A172 (cell line): ENCODE measurements at regions not wholly inside any gene's neighbourhood (a gene's known extent, or its start where the extent isn't known, plus 50 kb on each side); places are given as distances from the start of the nearest gene placed in this dataset.

Experiments
- DNase-seq: peaks from one replicate; pipeline ENCODE4 v3.0.0-alpha.2; 2015; ENCODE audit warnings: low spot score

DNA sequence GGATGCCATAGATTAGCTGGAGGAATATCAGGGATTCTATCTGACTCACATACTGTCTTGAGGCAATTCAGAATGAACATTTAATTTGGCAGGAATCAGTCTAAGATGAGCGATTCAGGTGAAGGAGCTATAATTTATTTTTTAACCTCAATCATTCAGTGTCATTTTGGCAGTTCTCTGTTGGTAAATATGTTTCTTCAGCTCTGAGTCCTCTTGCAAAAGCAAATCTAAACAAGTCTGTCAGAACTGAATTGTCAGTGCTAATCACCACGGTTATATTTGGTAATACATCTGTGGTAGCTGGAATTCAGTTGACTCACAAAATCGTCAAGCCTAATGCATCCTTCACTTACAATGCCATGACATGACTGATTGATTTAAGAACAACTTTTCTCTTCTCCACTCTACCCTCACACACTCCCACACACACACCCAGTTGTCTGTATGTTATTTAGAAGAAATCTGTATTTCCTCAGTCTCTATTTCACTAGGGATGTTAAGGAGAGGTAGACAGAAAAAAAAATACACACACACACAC is 516.6 kb upstream of the NXPH2 start:
- DNase-seq: no peak

DNA sequence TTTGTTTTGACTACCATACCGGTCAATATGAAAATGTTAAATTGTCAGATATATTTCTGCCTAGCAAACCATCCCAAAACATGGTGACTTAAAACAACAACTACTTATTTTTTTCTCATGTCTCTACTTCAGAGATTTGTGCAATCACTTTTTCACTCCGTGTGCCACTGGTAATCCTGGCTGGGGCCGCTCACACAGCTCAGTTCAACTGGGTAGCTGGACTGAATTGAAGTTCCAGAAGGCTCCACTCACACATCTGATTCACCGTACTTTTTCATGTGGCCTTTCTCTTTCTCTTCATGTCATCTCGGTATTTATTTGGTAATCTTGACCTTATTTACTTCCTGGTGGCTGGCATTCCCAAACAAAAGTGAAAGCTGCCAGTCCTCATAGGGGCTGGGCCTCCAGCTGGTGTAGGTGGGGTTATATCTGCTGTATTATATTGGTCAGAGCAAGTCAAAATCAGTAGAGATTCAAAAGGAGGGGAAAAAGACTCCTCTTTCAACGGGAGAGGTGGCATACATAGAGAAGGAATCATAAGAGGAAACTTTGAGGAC is 513.9 kb upstream of the NXPH2 start:
- no peak for DNase-seq

DNA sequence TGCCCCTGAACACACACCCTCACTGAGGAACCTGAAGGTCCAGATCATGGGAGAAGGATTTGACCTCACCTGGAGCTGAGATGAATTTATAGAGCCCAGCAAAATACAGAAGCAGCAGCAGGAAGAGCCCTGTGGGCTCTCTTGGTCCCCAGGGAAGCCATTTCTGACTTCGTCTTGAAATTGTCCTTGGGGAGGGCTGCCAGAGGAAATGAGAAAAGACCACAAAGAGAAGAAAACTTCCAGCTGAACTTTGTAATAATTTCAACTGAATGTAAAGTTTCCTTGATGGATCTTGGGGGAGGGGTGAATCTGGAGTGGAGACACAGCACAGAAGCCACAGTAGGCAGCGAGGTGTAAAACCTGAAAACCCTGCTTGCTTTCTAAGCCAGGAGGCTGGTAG is 500.9 kb upstream of the NXPH2 start:
- DNase-seq: no peak

DNA sequence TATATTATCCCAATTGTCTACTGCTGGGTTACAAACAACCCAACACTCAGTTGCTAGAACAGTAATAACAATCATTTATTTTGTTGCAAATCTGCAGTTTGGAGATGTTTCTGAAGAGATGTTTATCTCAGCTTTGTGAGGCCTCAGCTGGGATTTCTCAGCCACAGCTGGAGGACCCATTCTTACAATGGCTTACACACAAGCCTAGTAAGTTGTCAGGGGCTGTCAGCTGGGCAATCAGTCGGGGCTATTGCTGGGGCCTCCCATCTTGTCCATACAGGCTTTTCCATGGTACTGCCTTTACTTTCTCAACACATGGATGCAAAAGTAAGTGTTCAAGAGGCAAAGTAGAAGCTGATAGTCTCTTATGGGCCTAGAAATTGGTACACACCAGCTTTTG is 491.7 kb upstream of the NXPH2 start:
- no peak for DNase-seq

DNA sequence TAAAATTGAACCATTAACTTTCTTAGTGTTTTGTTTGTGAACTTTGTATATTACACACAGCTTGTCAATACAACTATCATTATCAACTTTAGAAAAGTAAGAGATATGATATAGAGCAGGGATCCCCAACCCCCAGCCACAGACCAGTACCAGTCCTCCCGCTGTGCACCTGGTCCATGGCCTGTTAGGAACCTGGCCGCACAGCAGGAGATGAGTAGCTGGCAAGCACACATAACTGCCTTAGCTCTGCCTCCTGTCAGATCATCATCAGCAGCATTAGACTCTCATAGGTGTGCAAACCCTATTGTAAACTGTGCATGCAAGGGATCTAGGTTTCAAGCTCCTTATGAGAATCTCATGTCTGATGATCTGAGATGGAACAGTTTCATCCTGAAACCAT is 491.0 kb upstream of the NXPH2 start:
- DNase-seq: no peak

DNA sequence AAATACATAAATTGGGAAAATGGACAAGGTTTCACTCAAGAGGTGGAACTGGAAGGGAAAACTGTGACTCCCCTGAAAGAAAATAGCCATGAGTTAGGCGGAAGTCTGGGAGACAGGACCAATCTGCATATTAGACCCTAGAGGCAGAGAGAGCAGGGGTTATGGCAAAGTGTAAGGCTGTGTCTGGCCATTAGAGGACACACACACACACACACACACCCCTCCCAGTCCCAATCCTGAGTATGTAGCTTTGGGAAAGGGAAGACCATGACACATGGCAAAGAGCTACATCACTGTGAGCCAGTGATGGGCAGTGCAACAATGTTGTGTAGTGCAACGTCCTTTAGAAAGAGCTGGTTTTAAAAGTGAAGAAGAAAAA is 479.9 kb upstream of the NXPH2 start:
- DNase-seq: no peak

DNA sequence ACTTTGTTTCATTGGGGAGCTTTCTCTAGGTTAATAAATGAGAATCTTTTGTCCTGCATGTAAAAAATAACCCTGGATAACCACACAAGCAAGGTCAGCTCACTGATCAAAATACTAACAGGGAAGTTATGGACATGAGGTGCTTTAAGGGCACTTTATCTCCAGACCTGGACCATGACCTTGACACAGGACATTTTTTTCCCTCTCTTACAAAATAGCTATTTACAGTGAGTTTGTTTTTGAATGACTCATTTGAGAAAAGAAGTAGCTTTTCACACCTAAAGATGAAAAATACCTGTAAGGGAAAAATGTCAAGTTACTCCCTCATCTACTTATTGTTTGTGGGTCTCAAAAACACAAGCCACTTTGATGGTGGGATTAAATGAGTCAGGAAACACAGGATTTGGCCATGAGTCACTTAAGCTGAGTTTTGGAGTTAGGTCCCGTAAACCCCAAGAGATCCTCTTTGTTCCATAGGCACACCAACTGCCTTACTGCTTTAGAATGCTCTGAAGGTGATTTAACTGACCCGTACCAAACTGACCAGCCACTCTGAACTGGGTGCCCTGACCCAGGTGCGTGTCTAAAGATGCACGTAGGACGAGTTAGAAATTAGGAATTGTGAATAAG is 479.3 kb upstream of the NXPH2 start:
- no peak for DNase-seq

DNA sequence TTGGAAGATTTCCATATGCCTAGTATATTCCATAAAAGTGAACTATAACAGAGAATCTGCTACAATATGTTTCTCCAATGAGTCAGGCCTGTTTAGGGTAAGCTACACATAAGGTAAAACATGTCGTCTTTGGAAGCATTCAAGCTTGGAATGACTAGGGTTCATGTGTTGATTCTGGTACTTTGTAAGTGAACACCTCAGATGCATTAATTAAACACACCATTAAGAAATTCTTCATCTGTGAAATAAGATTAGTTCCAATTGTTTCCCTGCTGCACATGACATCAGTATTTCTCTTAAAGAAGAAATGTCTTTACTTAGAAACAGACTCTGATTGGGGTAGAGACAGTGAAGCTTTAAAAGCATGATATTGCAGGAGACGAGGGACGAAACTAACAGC is 461.1 kb upstream of the NXPH2 start:
- no peak for DNase-seq

DNA sequence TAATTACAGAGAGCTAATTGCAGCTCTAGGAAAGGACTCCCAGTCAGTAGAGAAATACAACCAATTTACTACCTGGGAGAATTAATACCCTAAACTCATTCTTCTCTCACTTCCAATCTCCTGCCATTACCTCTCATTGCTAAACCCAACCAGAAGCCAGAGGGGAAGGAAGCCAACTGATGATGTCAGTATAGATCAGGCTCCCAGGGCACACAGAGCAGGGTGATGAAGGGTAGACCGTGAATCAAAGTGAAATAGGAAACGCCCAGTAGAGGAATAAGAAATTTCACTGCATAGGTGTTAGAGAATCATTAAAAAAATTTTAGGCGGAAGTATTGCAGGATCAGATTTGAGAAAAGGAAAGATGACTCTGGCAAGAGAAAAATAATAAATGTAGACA is 456.8 kb upstream of the NXPH2 start:
- DNase-seq: no peak

DNA sequence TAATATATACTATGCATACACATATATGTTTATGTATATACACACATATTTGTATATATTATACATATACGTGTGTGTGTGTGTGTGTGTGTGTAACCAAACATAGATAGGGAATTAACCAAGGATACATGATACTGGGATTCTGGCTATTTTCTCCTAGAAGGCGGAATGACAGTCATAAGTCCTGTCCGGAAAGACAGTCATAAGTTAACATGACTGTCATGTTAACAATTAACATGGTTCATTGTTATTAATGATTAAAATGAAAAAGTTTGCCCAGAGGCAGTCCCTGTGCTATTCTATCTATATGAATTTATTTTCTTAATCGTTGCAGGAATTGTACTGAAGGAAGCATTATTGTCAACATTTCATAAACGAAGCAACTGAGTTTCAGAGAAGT is 450.7 kb upstream of the NXPH2 start:
- no peak for DNase-seq

DNA sequence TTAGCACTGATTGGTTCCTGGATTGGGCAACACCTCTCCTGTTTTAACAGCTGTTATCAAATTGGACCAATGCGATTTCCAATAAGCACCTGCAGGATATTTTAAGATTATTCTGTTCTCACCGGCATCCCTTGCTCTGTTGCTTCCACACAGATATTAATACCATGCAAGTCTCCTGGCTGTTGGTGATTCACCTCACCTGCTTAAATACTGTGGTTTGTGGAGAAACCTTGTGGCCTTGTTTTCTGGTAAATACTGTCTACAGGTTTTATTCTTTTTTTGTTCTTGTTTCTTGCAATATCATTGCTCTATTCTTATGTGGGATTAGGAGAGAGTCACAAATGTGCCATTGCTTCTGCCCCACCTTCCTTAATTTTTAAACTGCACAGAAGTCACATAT is 448.1 kb upstream of the NXPH2 start:
- DNase-seq: no peak

DNA sequence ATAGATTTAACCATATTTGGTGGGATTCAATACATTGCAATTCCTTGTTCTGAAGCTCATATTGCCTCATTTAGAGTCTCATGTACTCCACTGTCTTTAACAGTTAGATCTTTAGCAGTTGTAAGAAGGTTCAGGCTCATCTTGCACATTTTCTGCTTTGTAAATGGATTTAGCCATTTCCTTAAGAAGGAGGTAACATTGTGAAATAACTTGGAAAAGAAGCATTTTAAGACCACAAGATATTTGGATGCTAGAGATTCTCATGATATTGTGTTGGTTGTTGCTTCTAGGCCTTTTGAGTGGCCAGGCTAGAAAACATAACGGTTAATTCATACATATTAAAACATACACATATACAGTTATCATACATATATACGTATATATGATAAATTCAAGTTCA is 445.8 kb upstream of the NXPH2 start:
- no peak for DNase-seq

DNA sequence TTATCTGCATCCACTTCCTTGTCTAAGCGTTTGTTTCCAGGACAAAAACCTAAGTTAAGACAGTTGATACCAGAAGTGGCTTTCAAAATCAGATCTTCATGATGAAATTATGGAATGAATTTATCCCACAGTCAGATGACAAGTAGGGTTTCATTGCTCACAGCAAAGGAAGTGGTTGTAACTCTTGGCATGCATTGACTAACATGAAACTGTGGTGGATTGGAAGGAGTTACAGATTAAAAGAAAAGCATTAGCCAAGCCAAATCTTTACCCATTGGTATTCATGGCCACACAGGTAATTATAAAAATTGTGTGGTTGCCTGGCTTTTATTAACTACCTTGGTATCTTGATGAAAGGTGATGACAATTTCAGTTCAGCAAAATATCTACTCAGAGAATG is 438.0 kb upstream of the NXPH2 start:
- no peak for DNase-seq

DNA sequence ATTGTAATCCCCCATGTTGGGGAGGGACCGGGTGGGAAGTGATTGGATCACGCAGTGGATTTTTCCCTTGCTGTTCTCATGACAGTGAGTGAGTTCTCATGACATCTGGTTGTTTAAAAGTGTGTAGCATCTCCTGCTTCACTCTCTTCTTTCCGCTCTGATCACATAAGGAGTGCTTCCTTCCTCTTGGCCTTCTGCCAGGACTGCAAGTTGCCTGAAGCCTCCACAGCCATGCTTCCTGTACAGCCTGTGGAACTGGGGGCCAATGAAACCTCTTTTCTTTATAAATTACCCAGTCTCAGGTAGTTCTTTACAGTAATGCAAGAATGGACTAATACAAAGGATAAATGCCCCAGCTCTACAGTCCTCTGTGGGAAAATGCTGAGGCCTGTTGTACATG is 437.5 kb upstream of the NXPH2 start:
- no peak for DNase-seq

DNA sequence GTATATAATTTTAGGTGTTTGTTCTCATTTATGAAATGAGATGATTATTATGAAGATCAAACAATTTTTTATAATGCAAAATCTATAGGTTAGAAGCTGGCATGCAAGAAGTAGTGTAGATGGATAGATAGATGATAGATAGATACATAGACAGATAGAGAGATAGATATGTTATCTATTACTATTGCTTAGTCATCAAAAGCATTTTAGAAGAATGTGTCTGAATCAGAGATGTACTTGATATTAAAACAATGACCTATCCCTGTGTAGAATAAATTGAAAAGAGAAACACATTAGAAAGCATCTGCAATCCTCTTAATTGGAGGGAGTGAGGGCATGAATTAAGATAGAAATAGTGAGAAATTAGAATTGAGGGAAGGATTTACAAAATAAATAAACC is 436.2 kb upstream of the NXPH2 start:
- DNase-seq: no peak

DNA sequence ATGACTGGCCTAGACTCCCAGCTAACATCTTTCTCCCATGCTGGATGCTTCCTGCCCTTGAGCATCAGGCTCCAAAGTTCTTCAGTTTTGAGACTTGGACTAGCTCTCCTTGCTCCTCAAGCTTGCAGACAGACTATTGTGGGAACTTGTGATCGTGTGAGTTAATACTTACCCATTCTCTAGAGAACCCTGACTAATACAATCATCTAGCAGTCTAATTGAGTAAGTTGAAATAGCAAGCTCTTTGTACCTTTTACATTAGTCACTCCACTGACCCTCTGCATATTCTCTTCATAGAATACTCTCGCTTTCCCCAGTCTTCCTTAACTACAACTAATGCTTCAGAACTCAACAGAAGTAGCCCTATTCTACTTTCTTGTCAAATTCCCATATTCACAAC is 434.6 kb upstream of the NXPH2 start:
- no peak for DNase-seq

DNA sequence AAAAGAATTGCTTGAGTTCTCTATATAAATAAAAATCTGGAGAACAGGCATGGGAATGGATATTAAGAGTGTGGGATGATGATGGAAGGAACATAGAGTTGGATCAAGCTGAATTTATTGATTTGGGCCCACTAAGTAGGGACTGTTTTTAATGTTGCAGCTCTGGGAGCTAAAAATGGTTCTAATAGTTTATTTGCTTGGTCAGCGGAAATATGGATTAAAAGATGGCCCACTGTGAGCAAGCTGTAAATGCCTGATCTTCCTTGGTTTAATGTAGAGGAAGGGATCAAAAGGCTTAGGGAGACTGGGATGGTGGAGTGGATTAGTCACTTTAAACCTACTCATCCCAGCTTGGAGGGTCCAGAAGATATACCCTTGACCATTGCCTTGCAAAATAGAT is 429.4 kb upstream of the NXPH2 start:
- DNase-seq: no peak

DNA sequence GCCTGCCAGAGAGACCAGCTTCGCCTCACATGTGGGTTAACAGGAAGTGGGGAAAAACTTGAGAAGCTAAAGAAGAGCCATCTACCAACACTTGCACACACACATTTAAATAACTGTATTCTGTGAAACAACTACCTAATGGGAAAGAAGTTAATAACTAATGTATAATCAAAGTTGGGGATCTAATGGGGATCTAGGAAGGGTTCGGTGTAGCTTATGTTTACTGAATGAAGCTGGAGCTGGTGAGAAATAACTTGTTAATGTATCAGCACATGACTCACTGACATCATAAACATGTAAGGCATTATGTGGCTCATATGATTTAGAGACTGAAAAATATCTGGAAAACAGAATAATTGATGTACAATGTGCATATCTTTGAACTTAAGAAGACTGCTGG is 421.3 kb upstream of the NXPH2 start:
- DNase-seq: no peak

DNA sequence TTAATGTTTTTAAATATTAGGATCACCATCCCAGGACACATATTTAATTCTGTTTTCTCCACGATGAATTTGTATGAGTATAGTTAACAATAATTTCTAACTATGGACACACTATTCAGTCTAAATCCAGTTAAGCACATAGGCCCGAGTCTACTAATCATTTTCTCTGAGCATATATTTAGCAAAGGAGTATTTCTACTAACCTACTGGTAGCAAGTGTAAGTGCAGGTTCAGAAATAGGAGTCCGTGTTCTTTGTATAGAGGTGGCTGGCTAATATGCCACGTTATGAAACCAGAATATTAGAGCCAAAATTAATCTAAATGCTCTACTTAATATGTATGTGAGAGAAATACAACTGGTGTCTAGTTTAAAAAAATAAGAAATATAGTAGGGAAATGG is 416.6 kb upstream of the NXPH2 start:
- no peak for DNase-seq

DNA sequence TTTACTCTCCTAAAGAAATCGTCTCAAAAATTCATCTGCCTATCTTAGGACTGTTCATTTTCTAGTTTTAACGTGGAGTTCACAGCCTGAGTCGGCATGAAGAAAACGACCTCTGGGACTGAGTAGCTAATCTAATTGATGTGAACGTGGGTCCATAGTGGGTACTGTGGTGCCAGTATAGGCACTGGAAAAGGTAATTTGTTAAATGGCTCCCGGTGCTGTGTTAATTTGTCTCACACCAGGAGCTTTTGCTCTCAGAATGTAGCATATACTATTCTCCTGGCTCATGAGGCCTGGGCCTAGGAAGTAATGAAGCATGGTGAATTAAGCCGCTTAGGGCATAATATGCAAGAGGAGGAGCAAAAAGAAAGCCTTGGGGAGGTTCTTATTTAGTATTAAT is 414.4 kb upstream of the NXPH2 start:
- no peak for DNase-seq

DNA sequence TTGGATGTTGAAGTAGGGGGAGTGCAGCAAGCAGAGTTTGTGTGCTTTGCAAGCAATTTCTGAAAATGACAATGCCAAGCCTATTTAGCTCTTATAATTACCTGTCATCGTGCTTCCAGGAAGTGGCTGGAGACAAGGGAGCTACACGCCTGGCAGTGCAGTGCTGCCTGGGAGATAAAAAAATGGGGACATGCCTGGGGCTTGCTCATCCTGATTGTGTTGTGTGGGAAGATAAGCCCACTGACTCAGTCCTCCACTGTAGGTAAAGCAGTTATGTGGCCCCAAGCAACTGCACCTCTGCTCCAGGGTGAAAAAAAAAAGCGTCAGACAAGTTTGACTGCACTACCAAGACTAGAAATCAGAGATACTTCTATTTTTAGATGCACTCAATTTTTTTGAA is 396.9 kb upstream of the NXPH2 start:
- DNase-seq: no peak

DNA sequence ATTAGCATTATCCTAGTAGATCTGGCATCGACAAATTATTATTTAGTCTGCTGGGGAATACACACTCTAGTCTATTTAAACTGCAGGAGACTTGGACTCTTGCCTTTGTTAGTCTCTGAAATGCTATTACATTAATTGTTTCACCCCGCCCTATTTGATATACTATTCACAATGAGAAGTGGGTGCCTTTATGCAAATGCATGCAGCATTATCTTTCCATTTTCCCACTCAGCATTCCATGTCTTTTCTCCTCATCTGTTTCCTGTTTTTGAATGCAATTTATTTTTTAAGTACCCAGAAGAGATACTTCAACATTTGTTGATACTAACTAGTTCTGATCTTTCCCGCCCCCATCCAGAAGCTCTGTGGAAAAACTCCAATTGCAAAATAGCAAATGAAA is 395.3 kb upstream of the NXPH2 start:
- no peak for DNase-seq

DNA sequence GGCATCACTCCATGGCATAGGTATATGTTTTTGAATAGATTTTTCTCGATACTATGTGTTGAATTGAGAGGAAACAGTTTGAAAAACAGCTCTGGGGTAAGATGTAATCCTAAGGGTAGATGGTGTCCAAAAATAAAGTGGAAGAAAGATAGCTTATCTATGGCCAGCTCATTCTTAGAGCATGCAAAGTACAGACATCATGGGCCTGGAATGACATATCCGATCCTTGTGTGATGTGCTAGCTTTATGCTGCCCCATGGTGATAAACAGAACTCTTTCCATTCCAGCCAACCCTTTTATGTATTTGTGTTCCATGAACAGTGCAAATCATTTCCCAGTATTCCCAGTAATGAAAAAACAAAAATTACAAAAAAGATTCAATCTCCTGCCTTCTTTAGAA is 390.2 kb upstream of the NXPH2 start:
- DNase-seq: no peak

DNA sequence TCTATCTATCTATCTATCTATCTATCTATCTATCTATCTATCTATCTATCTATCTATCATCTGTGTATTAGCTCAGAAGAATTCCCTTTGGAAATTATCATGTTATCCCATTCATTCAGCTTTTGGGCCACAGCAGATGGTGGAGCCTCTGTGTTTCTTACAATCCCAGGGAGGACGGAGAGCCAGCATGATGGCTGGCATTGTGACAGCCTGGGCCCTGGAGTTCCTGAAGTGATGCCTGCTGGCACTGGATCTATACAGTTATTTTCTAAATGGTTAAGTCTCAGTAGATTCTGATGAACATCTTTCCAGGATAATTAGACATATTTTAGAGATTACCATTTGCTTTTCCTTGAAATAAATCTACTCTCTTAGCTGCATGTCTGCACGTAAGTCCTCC is 385.4 kb upstream of the NXPH2 start:
- no peak for DNase-seq
